IPS-18a (cell line): ENCODE measurements at regions not wholly inside any gene's neighbourhood (a gene's known extent, or its start where the extent isn't known, plus 50 kb on each side); places are given as distances from the start of the nearest gene placed in this dataset.
A peak's percentile ranks its signal among the peaks of the same experiment; 100 is the strongest.

Source experiments
- H3K27ac ChIP-seq: one replicate; pipeline ENCODE4 v1.5.1; 2013; ENCODE audit warnings: low read length
- H3K27me3 ChIP-seq: one replicate; pipeline ENCODE4 v1.6.1; 2013; ENCODE audit warnings: mild to moderate bottlenecking, low read length; ENCODE audit not compliant: control insufficient read depth, insufficient read depth
- H3K36me3 ChIP-seq: one replicate; pipeline ENCODE4 v1.6.1; 2013; ENCODE audit warnings: low read depth, low read length; ENCODE audit not compliant: control insufficient read depth
- H3K4me1 ChIP-seq: one replicate; pipeline ENCODE4 v1.6.1; 2013; ENCODE audit warnings: low read depth, low read length; ENCODE audit not compliant: control insufficient read depth
- H3K4me3 ChIP-seq: one replicate; pipeline ENCODE4 v1.5.1; 2013; ENCODE audit warnings: low read length
- H3K9ac ChIP-seq: one replicate; pipeline ENCODE4 v1.6.1; 2013; ENCODE audit warnings: mild to moderate bottlenecking, low read length, moderate library complexity
- H3K9me3 ChIP-seq: one replicate; pipeline ENCODE4 v1.6.1; 2013; ENCODE audit warnings: low read depth, low read length; ENCODE audit not compliant: control insufficient read depth

DNA sequence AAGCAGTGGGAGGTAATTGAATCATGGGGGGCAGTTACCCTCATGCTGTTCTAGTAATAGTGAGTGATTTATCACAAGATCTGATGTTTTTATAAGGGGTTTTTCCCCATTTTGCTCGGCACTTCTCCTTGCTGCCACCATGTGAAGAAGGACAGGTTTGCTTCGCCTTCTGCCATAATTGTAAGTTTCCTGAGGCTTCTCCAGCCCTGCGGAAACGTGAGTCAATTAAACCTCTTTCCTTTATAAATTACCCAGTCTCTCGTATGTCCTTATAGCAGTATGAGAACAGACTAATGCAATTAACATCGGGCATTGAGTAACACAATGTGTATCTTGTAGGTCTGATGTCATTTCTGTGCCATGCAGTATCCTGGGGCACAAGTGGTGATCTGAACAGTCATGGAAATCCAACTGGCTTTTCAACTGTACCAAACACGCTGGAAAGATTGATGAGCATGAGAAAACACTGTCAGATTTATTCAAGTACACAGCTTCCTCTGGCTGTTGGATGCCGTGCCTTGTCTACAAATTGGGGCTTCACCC is 208.6 kb upstream of the KIAA1217 start:
- H3K4me3 ChIP-seq: no peak overlapping the region
- no peaks in the 10 kb centered on the region for H3K27me3 ChIP-seq
- no peak overlapping the region for H3K27ac ChIP-seq
- no peaks in the 10 kb centered on the region for H3K36me3 ChIP-seq
- H3K9me3 ChIP-seq: no peaks in the 10 kb centered on the region
- no peak overlapping the region for H3K9ac ChIP-seq
- H3K4me1 ChIP-seq: no peaks in the 10 kb centered on the region

DNA sequence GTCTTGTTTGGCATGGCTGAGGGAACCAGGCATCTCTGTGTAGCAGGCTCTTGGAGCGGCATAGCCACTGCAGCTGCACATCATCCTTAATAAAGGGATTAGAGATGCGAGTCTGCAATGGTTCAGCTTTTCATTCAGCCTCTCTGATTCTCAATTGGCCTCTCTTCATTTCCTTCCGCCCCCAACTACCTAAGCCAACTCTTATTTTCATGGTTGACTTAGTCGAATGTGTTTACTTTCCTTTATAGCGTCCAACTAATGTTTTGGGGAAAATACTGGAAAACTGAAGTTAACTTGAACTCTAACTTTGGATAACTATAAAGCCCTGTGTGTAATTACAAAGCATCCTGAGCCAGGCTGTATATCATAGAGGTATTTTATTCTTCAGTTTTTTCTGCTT is 202.2 kb upstream of the KIAA1217 start:
- peaks cover 17% of the 10 kb centered on the region for H3K4me1 ChIP-seq
- no peaks in the 10 kb centered on the region for H3K9me3 ChIP-seq

DNA sequence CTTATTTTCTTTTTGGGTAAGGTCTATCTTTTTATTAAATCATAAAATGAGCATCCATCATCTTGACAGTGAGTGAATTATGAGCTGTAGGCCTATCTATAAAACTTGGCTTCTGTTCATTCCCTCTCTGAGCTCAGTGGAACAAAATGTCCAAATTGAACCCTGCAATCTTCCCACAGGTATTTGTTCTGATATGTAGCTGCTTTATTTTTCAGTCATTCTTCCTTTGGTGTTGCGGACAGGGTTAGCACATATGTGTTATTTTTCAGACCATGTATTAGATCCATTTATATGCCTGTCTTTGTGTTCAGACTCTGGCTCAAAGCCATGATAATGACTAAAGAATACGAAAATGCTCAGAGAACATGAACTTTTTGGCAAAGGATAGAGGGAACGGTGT is 201.6 kb upstream of the KIAA1217 start:
- H3K4me3 ChIP-seq: no peak overlapping the region
- H3K9me3 ChIP-seq: no peaks in the 10 kb centered on the region
- H3K27ac ChIP-seq: no peak overlapping the region
- no peaks in the 10 kb centered on the region for H3K36me3 ChIP-seq
- no peaks in the 10 kb centered on the region for H3K27me3 ChIP-seq
- H3K9ac ChIP-seq: no peak overlapping the region
- H3K4me1 ChIP-seq: peaks cover 23% of the 10 kb centered on the region

More for the DNA sequence above, 202.2 kb upstream of the KIAA1217 start:
- H3K27ac ChIP-seq: no peak overlapping the region
- no peaks in the 10 kb centered on the region for H3K27me3 ChIP-seq
- H3K36me3 ChIP-seq: no peaks in the 10 kb centered on the region
- no peak overlapping the region for H3K9ac ChIP-seq
- H3K4me3 ChIP-seq: no peak overlapping the region

DNA sequence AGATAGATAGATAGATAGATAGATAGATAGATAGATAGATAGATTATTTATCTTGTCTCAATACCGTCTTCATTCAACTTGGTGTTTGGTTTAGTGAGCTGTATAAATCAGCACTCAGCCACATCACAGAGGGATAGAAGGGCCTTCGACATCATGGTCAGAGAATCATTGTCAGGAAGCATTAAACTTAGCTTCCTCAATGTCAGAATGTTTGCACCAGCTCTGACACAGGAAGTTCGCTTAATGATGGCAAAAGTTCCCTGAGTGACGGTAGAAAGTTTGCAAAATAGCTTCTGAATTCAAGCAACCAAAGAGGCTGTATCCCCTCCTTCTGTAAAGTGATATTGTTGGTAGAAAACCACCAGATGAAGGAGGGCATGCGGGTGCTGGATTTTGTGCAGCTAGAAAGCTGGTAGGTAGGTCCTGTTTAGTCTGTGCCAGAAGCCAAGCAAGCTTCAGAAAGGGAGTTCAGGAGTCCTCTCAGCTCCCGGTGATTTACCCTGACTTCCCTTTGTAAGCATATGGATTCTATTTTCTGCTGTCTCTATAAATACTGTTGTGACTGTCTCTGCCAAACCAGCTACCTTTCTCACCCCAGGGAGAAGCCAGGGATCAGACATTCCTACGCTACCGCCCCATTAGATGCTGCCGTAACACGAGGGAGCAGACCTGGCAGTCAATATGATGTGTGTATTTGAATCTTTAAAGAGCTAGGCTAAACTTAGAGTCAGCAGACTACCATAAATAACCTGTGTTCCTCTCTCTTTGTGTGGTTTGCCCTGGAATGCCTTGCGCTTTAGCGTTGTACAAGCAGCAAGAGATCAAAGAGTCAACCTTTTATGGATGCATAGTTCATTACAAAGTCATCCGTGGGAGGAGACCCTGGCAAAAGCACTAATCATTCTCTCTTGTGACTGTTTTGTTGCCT is 200.5 kb upstream of the KIAA1217 start:
- no peak overlapping the region for H3K27ac ChIP-seq
- no peak overlapping the region for H3K9ac ChIP-seq
- H3K4me3 ChIP-seq: no peak overlapping the region
- H3K36me3 ChIP-seq: no peaks in the 10 kb centered on the region
- H3K27me3 ChIP-seq: no peaks in the 10 kb centered on the region
- H3K9me3 ChIP-seq: no peaks in the 10 kb centered on the region
- H3K4me1 ChIP-seq: peaks cover 29% of the 10 kb centered on the region

DNA sequence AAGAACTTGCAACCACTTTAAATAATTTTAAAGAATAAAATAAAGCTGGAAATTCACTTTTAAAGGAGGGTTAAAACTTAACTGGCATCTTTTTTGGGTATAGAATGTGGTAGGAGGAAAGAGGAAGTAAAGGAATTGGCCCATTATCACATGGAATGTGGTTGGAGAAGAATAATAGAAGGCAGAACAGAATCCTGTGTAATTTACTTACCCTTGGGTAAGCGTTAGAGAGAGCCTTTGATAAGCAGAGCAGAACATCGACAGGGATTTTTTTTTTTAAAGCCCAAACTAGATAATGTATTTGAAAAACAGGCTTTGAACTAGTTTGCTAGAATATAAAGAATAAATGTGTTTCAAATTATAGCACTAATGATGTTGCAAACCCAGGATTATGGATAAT is 199.8 kb upstream of the KIAA1217 start:
- Histone ChIP-seq H3K27ac (no peak overlapping the region), H3K36me3 (no peaks in the 10 kb centered on the region), H3K27me3 (no peaks in the 10 kb centered on the region), H3K9me3 (no peaks in the 10 kb centered on the region), H3K4me1 (peaks cover 29% of the 10 kb centered on the region), H3K4me3 (no peak overlapping the region), H3K9ac (no peak overlapping the region)

DNA sequence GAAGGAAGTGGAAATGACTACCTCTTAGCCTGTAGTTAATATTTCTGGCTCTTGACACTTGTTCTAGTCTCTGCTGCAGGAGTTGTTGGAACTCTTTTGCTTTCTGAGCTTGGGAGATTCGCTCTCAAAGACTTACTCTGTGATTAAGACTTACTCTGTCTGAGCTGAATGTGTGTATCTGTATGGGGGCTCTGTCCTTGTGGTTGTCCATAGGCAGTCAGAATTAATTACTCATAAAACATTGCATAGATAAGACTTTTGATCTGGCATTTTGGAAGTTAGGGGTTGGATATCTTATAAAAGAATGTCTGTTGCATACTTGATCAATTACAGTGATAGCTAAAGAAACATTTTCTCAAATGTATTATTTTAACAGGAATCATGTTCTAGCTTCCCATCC is 199.2 kb upstream of the KIAA1217 start:
- Histone ChIP-seq H3K9ac (no peak overlapping the region), H3K27ac (no peak overlapping the region), H3K9me3 (no peaks in the 10 kb centered on the region), H3K4me3 (no peak overlapping the region), H3K4me1 (peaks cover 29% of the 10 kb centered on the region), H3K36me3 (no peaks in the 10 kb centered on the region), H3K27me3 (no peaks in the 10 kb centered on the region)

DNA sequence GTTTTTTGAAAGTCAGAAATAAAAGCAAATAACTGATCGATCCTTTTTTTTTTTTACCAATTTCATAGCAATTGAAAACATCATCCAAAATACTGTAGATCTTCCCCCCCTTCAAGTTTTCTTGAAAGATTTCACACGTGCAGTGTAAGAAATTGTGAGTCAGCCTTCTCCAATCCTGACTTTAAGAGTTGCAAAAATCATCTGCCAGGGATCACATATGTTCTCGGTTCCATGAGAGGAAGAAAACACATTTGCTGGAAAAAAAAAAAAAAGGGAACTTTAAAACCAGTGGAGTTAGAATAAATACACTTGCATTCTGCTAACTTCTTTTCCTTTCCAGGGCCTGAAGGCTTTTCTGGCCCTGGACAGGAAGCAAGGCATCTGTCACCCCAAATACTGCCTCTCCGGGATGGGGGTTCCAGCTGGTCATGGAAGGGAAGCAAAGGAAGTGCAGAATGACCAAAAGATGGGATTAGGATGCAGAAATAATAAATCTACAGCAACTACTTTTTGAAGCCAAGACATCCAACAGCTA is 198.4 kb upstream of the KIAA1217 start:
- Histone ChIP-seq H3K4me3 (no peak overlapping the region), H3K9me3 (no peaks in the 10 kb centered on the region), H3K27ac (no peak overlapping the region), H3K27me3 (no peaks in the 10 kb centered on the region), H3K4me1 (peaks cover 29% of the 10 kb centered on the region), H3K36me3 (no peaks in the 10 kb centered on the region), H3K9ac (no peak overlapping the region)

DNA sequence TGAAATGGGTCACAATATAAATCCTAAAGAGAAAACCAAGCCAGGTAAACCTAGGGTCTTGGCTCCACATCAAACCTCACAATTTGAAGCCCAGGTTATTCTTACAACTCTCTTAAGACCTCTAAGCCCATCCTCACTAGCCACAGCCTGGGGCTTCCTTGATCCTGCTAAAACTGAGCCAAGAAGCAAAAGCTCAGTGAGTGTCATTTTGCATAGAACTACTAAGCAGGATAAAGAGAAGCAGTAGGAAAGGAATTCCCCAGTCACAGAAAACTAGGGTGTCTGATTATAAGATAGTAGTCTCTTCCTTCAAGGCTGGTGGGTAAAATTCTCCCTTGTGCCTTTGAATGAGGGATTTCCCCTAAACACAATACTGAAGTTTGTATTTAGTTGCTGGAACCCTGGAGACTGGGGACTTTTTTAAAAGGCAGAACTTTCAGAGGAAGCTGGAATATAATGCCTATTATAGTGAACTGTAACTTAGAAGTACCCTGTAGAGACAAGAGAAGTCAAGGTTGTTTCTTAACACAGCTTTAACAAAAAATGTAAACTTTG is 196.6 kb upstream of the KIAA1217 start:
- Histone ChIP-seq H3K36me3 (no peaks in the 10 kb centered on the region), H3K4me3 (no peak overlapping the region), H3K9ac (no peak overlapping the region), H3K27ac (peak overlapping the region; percentile 16), H3K9me3 (no peaks in the 10 kb centered on the region), H3K4me1 (peaks cover 29% of the 10 kb centered on the region), H3K27me3 (no peaks in the 10 kb centered on the region)

DNA sequence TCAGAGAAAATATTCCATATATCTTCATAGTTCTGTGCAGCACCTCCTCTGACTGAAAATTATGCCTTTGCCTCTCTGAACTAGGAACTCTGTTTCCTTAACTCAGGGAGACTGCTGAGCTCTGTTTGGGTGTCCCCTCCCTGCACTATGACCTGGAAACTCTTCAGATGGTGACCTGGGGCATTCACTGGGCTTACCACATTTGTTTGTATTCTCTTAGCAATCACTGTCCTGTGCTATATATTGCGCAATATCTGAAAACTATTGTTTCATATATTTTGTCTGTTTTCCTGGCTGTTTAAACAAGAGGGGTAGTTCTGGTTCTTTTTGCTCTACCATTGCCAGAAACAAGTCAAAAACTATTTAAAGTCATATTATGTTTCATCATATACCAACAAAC is 181.8 kb upstream of the KIAA1217 start:
- H3K4me3 ChIP-seq: no peak overlapping the region
- no peaks in the 10 kb centered on the region for H3K9me3 ChIP-seq
- no peak overlapping the region for H3K27ac ChIP-seq
- H3K36me3 ChIP-seq: no peaks in the 10 kb centered on the region
- no peaks in the 10 kb centered on the region for H3K4me1 ChIP-seq
- no peaks in the 10 kb centered on the region for H3K27me3 ChIP-seq
- H3K9ac ChIP-seq: no peak overlapping the region

DNA sequence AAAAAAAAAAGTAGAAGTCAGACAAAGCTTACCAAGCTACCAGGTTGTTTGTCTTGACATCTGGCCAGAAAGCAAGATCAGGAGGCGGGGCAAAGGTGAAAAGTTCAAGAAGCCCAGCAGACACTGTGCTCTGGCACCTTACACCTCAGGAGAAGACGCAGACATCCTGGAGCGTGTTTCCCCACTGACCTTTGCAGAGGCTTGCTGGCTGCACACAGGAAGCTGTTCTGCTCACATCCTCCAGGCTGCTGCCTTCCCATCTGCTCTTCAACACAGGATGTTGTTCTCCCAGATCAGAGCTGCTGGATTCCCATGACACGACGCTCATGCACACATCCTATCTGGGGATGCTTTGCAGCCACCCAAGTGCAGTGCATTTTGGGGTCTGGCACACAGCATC is 174.4 kb upstream of the KIAA1217 start:
- Histone ChIP-seq H3K27me3 (no peaks in the 10 kb centered on the region), H3K4me1 (no peaks in the 10 kb centered on the region), H3K9ac (no peak overlapping the region), H3K9me3 (no peaks in the 10 kb centered on the region), H3K4me3 (no peak overlapping the region), H3K27ac (no peak overlapping the region), H3K36me3 (no peaks in the 10 kb centered on the region)

DNA sequence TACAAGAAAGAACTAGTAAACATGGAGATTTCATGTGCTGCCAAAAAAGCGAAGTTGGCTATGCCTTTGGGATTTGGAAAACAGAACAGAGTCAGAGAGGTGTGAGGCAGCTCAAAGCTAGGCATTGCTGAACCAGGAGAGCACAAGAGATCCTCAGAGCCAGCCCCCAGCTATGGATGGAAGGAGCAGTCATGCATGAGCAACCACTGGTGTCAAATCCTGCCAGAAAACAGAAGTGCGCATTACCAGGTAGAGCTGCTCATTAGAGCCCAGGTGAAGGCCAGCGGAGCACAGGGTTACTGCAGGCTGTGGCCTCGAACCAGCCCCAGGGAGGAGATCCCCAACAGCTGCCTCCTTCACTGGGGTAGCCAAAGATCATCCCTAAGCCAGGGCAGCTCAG is 173.2 kb upstream of the KIAA1217 start:
- no peaks in the 10 kb centered on the region for H3K27me3 ChIP-seq

More for the DNA sequence above, 173.2 kb upstream of the KIAA1217 start:
- H3K4me3 ChIP-seq: no peak overlapping the region
- H3K27ac ChIP-seq: no peak overlapping the region
- no peaks in the 10 kb centered on the region for H3K9me3 ChIP-seq
- no peak overlapping the region for H3K9ac ChIP-seq
- no peaks in the 10 kb centered on the region for H3K36me3 ChIP-seq
- no peaks in the 10 kb centered on the region for H3K4me1 ChIP-seq
